Keratinocyte (primary cell): ENCODE measurements at regions not wholly inside any gene's neighbourhood (a gene's known extent, or its start where the extent isn't known, plus 50 kb on each side); places are given as distances from the start of the nearest gene placed in this dataset.

Experiments used
- DNase-seq: peaks from one replicate; pipeline ENCODE4 v3.0.0-alpha.2; 2011; ENCODE audit warnings: low read depth, missing footprints, low spot score
- FAIRE-seq: peaks from 2 replicates; lab custom pipeline; 2011; peaks lifted over from hg19 to GRCh38; lab: Jason Lieb, UNC
- H2AFZ ChIP-seq: 2 replicates; pipeline ENCODE4 v1.6.0; 2012; ENCODE audit warnings: low read length, control low read depth, inconsistent platforms; ENCODE audit not compliant: control insufficient read depth
- H3K27ac ChIP-seq: 2 replicates; pipeline ENCODE4 v1.5.1; 2011; ENCODE audit warnings: low read length; ENCODE audit not compliant: control insufficient read depth, insufficient read depth
- H3K27me3 ChIP-seq: 3 replicates; pipeline ENCODE4 v1.6.0; 2011; ENCODE audit warnings: low read length; ENCODE audit not compliant: control insufficient read depth, insufficient read depth; ENCODE audit errors: extremely low read depth
- H3K36me3 ChIP-seq, 2 experiments: 2 replicates in 1 of 2; 3 replicates in 1 of 2; pipeline ENCODE4 v1.5.1; 2011; ENCODE audit warnings: low read length in 2 of 2, mild to moderate bottlenecking in 1 of 2; ENCODE audit not compliant: control insufficient read depth in 2 of 2, insufficient read depth in 2 of 2; ENCODE audit errors: extremely low read depth in 1 of 2
- H3K4me1 ChIP-seq: 3 replicates; pipeline ENCODE4 v1.5.1; 2011; ENCODE audit warnings: low read length; ENCODE audit not compliant: control insufficient read depth, insufficient read depth; ENCODE audit errors: extremely low read depth
- H3K4me2 ChIP-seq: 3 replicates; pipeline ENCODE4 v1.6.0; 2011; ENCODE audit warnings: low read depth, low read length; ENCODE audit not compliant: control insufficient read depth, insufficient read depth; ENCODE audit errors: extremely low read depth
- H3K4me3 ChIP-seq, 3 experiments: fragments of 200-600 bp in 1 of 3; sonication (generic) in 1 of 3; 2 replicates in 2 of 3; 3 replicates in 1 of 3; pipeline ENCODE4 v1.5.1; 2011 to 2016; ENCODE audit warnings: low read length in 3 of 3, mild to moderate bottlenecking in 3 of 3, control low read depth in 2 of 3, inconsistent platforms in 1 of 3, low read depth in 1 of 3, mixed read lengths in 1 of 3, mixed run types in 1 of 3, moderate library complexity in 1 of 3; ENCODE audit not compliant: control insufficient read depth in 2 of 3, insufficient read depth in 2 of 3; ENCODE audit errors: extremely low read depth in 1 of 3
- H3K79me2 ChIP-seq: 2 replicates; pipeline ENCODE4 v1.6.0; 2012; ENCODE audit warnings: low read length; ENCODE audit not compliant: control insufficient read depth, insufficient read depth
- H3K9ac ChIP-seq: 3 replicates; pipeline ENCODE4 v1.6.0; 2011; ENCODE audit warnings: low read length; ENCODE audit not compliant: control insufficient read depth, insufficient read depth; ENCODE audit errors: extremely low read depth
- H3K9me1 ChIP-seq: 3 replicates; pipeline ENCODE4 v1.6.0; 2011; ENCODE audit warnings: low read length; ENCODE audit not compliant: control insufficient read depth, insufficient read depth; ENCODE audit errors: extremely low read depth
- H3K9me3 ChIP-seq: 2 replicates; pipeline ENCODE4 v1.5.1; 2012; ENCODE audit warnings: low read depth, low read length; ENCODE audit not compliant: control insufficient read depth
- H4K20me1 ChIP-seq: 3 replicates; pipeline ENCODE4 v1.6.0; 2011; ENCODE audit warnings: low read length; ENCODE audit not compliant: control insufficient read depth, insufficient read depth; ENCODE audit errors: extremely low read depth
- CTCF ChIP-seq, 3 experiments: IDR thresholded peaks in 1 of 3; conservative IDR thresholded peaks in 1 of 3; optimal IDR thresholded peaks in 1 of 3; 2 replicates in 2 of 3; 3 replicates in 1 of 3; pipeline versions ENCODE3 to v1.5.1; 2011; ENCODE audit warnings: low read length in 3 of 3, mild to moderate bottlenecking in 3 of 3, moderate library complexity in 2 of 3, control low read depth in 1 of 3, inconsistent platforms in 1 of 3; ENCODE audit not compliant: insufficient read depth in 2 of 3; ENCODE audit errors: extremely low read depth in 1 of 3
- EZH2 ChIP-seq: IDR thresholded peaks from one replicate; pipeline ENCODE4 v1.6.1; 2012; ENCODE audit warnings: inconsistent platforms, mild to moderate bottlenecking, low read length, moderate library complexity
- dilution Hi-C: fragments of 300-500 bp; cut with MboI; formaldehyde crosslinking; loops from one replicate; pipeline ENCODE4 v1.7.0; 2020; ENCODE audit warnings: low sequenced_read_pairs; ENCODE audit not compliant: extremely low pct_ligation_motif_present

- H3K9me1 ChIP-seq = no peaks in the 10 kb centered on the region
- H3K4me2 ChIP-seq = no peak overlapping the region
- H3K36me3 ChIP-seq = no peaks in the 10 kb centered on the region
- no peak overlapping the region for H2AFZ ChIP-seq
- dilution Hi-C loops = no loop called here
- H4K20me1 ChIP-seq = no peaks in the 10 kb centered on the region
- H3K4me3 ChIP-seq = no peak overlapping the region
- DNase-seq (no peak), FAIRE-seq (no peak)
- H3K4me1 ChIP-seq = no peaks in the 10 kb centered on the region
- H3K79me2 ChIP-seq = no peaks in the 10 kb centered on the region
- H3K9me3 ChIP-seq = no peaks in the 10 kb centered on the region
- H3K27me3 ChIP-seq = no peaks in the 10 kb centered on the region
- TF ChIP-seq CTCF (optimal IDR thresholded peaks at IDR 0.05 in 1 of 3, IDR thresholded peaks at IDR 0.05 in 1 of 3, conservative IDR thresholded peaks at IDR 0.05 in 1 of 3; ENCODE audit: extremely low read depth in 1 of 3, insufficient read depth in 2 of 3, low read length in 3 of 3) = no peak
- no peak for TF ChIP-seq EZH2
- H3K27ac ChIP-seq = no peak overlapping the region
- H3K9ac ChIP-seq = no peak overlapping the region
These were observed 471.9 kb downstream of the USP25 start for GRCh38 chr21:16201718-16202117.

- DNase-seq = no peak
- Histone ChIP-seq H3K79me2 (no peaks in the 10 kb centered on the region), H3K4me3 (no peak overlapping the region), H3K4me1 (no peaks in the 10 kb centered on the region), H4K20me1 (no peaks in the 10 kb centered on the region), H3K9ac (no peak overlapping the region), H3K27ac (no peak overlapping the region), H3K9me1 (no peaks in the 10 kb centered on the region), H3K4me2 (no peak overlapping the region), H3K36me3 (no peaks in the 10 kb centered on the region), H2AFZ (no peak overlapping the region), H3K27me3 (no peaks in the 10 kb centered on the region), H3K9me3 (no peaks in the 10 kb centered on the region)
- TF ChIP-seq CTCF (optimal IDR thresholded peaks at IDR 0.05 in 1 of 3, IDR thresholded peaks at IDR 0.05 in 1 of 3, conservative IDR thresholded peaks at IDR 0.05 in 1 of 3; ENCODE audit: extremely low read depth in 1 of 3, insufficient read depth in 2 of 3, low read length in 3 of 3) = no peak
- no peak for TF ChIP-seq EZH2
- dilution Hi-C loops = no loop called here
- FAIRE-seq = no peak
These were observed 475.7 kb downstream of the USP25 start for GRCh38 chr21:16205527-16205926.
